ENCODE measurements at regions not wholly inside any gene's neighbourhood (a gene's known extent, or its start where the extent isn't known, plus 50 kb on each side); places are given as distances from the start of the nearest gene placed in this dataset.

DNA sequence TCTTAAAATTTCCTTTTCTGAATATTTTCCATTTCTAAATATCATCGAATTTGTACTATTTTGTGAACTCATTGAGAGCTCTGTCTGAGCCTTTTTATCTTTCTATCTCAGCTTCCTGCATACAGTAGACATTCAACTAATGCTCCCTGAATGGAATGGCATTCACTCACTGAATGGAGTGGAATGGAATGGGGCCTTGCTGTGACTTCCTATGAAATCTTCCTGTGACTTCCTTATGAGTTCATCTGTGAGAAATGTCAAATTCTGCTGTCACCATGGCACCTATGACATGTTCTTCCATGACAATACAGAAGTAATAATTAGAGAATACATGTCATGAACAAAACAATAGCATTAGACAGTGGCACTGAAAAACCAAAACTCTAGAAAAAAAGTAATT, 199.6 kb downstream of the NR4A2 start:
- Histone ChIP-seq H3K27me3 (ENCODE audit: insufficient read depth, low read length, poor library complexity, severe bottlenecking) (no peaks in the 10 kb centered on the region), H3K9me2 (replicated peaks; ENCODE audit: low read depth, low read length) (no peaks in the 10 kb centered on the region), H3K4me2 (ENCODE audit: low read depth, low read length, poor library complexity, severe bottlenecking) (no peak overlapping the region), H3K9me3 (ENCODE audit: insufficient read depth, low read depth, low read length) (no peaks in the 10 kb centered on the region), H2AFZ (ENCODE audit: low read length) (no peak overlapping the region), H3K9ac (ENCODE audit: low read depth, low read length, poor library complexity, severe bottlenecking) (no peak overlapping the region), H3F3A (ENCODE audit: low read depth) (no peaks in the 10 kb centered on the region), H3K4me1 (ENCODE audit: insufficient read depth, low read length, poor library complexity, severe bottlenecking) (no peaks in the 10 kb centered on the region), H3K4me3 (ENCODE audit: low read length, poor library complexity, severe bottlenecking) (no peak overlapping the region), H3K79me2 (ENCODE audit: insufficient read depth, low read length) (no peaks in the 10 kb centered on the region), H4K20me1 (ENCODE audit: insufficient read depth, low read length, poor library complexity, severe bottlenecking) (no peaks in the 10 kb centered on the region), H3K36me3 (ENCODE audit: insufficient read depth, low read length) (no peaks in the 10 kb centered on the region)
- no peak for TF ChIP-seq EZH2phosphoT487 (IDR thresholded peaks at IDR 0.05; ENCODE audit: borderline replicate concordance)
- TF ChIP-seq, protein P1, sequence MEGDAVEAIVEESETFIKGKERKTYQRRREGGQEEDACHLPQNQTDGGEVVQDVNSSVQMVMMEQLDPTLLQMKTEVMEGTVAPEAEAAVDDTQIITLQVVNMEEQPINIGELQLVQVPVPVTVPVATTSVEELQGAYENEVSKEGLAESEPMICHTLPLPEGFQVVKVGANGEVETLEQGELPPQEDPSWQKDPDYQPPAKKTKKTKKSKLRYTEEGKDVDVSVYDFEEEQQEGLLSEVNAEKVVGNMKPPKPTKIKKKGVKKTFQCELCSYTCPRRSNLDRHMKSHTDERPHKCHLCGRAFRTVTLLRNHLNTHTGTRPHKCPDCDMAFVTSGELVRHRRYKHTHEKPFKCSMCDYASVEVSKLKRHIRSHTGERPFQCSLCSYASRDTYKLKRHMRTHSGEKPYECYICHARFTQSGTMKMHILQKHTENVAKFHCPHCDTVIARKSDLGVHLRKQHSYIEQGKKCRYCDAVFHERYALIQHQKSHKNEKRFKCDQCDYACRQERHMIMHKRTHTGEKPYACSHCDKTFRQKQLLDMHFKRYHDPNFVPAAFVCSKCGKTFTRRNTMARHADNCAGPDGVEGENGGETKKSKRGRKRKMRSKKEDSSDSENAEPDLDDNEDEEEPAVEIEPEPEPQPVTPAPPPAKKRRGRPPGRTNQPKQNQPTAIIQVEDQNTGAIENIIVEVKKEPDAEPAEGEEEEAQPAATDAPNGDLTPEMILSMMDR (conservative IDR thresholded peaks at IDR 0.05; ENCODE audit: low read length): no peak

DNA sequence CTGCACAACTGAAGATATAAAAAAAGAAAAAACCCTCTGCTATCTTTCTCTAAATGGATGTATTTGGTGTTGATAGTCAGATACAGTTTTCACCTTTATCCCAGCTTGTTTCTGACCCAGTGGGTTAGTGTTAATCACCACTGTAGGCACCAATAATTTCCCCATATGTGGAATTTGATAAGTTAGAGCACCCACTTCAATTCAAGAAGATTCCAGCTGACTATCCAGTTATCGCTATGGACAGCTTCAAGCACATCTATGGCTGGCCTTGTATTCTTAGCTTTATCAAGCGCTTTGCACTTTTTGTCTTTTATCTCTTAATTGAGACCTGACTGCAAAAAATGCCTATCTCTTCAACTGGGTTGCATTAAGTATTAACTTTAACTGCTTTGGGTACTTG, 200.4 kb downstream of the NR4A2 start:
- Histone ChIP-seq H3K4me2 (ENCODE audit: low read depth, low read length, poor library complexity, severe bottlenecking) (no peak overlapping the region), H2AFZ (ENCODE audit: low read length) (no peak overlapping the region), H3K9me2 (replicated peaks; ENCODE audit: low read depth, low read length) (no peaks in the 10 kb centered on the region), H4K20me1 (ENCODE audit: insufficient read depth, low read length, poor library complexity, severe bottlenecking) (no peaks in the 10 kb centered on the region), H3K4me3 (ENCODE audit: low read length, poor library complexity, severe bottlenecking) (no peak overlapping the region), H3K9me3 (ENCODE audit: insufficient read depth, low read depth, low read length) (no peaks in the 10 kb centered on the region), H3K9ac (ENCODE audit: low read depth, low read length, poor library complexity, severe bottlenecking) (no peak overlapping the region), H3K36me3 (ENCODE audit: insufficient read depth, low read length) (no peaks in the 10 kb centered on the region), H3K27me3 (ENCODE audit: insufficient read depth, low read length, poor library complexity, severe bottlenecking) (no peaks in the 10 kb centered on the region), H3K4me1 (ENCODE audit: insufficient read depth, low read length, poor library complexity, severe bottlenecking) (no peaks in the 10 kb centered on the region), H3K79me2 (ENCODE audit: insufficient read depth, low read length) (no peaks in the 10 kb centered on the region), H3F3A (ENCODE audit: low read depth) (no peaks in the 10 kb centered on the region)
- no peak for TF ChIP-seq EZH2phosphoT487 (IDR thresholded peaks at IDR 0.05; ENCODE audit: borderline replicate concordance)
- TF ChIP-seq, protein P1 (conservative IDR thresholded peaks at IDR 0.05; ENCODE audit: low read length): no peak

DNA sequence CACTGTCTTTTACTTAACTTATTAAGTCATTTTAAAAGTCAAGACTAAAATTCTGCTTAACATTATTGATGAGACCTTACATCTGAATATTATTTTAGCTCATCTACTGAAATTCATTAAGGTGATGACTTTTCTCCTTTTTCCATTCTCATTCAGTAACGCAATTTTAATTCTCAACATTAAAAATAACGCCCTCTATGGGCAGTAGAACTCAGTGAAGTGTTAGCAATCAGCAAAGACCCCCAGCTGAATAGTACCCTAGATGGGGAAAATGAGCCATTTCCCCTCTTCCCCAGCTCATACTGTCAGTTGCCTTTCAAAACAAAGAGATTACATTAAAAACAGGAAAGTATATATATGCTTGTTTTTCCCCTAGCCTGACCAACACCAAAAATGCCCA, 203.3 kb downstream of the NR4A2 start:
- H4K20me1 ChIP-seq (ENCODE audit: insufficient read depth, low read length, poor library complexity, severe bottlenecking): no peaks in the 10 kb centered on the region
- H3K36me3 ChIP-seq (ENCODE audit: insufficient read depth, low read length): no peaks in the 10 kb centered on the region
- H3K9me2 ChIP-seq (replicated peaks; ENCODE audit: low read depth, low read length): no peaks in the 10 kb centered on the region
- TF ChIP-seq, protein P1 (conservative IDR thresholded peaks at IDR 0.05; ENCODE audit: low read length): peak; percentile 50
- TF ChIP-seq EZH2phosphoT487 (IDR thresholded peaks at IDR 0.05; ENCODE audit: borderline replicate concordance): no peak
- no peak overlapping the region for H3K4me2 ChIP-seq (ENCODE audit: low read depth, low read length, poor library complexity, severe bottlenecking)
- no peaks in the 10 kb centered on the region for H3K4me1 ChIP-seq (ENCODE audit: insufficient read depth, low read length, poor library complexity, severe bottlenecking)
- H3K27me3 ChIP-seq (ENCODE audit: insufficient read depth, low read length, poor library complexity, severe bottlenecking): no peaks in the 10 kb centered on the region
- H3F3A ChIP-seq (ENCODE audit: low read depth): no peaks in the 10 kb centered on the region
- no peaks in the 10 kb centered on the region for H3K79me2 ChIP-seq (ENCODE audit: insufficient read depth, low read length)
- H3K9ac ChIP-seq (ENCODE audit: low read depth, low read length, poor library complexity, severe bottlenecking): no peak overlapping the region
- H3K9me3 ChIP-seq (ENCODE audit: insufficient read depth, low read depth, low read length): no peaks in the 10 kb centered on the region
- H3K4me3 ChIP-seq (ENCODE audit: low read length, poor library complexity, severe bottlenecking): no peak overlapping the region
- no peak overlapping the region for H2AFZ ChIP-seq (ENCODE audit: low read length)
